Gastroesophageal sphincter (tissue), 3 donors: ENCODE measurements at regions not wholly inside any gene's neighbourhood (a gene's known extent, or its start where the extent isn't known, plus 50 kb on each side); places are given as distances from the start of the nearest gene placed in this dataset.

Source experiments
- POLR2A ChIP-seq, 2 donors: fragments of 450-650 bp; IDR thresholded peaks; one replicate each; pipeline ENCODE4 v1.6.1; 2017; ENCODE audit warnings: antibody characterized with exemption in 2 of 2, mild to moderate bottlenecking in 2 of 2, moderate library complexity in 1 of 2
- POLR2AphosphoS5 ChIP-seq: sonication (generic); formaldehyde crosslinking; IDR thresholded peaks from one replicate; pipeline ENCODE4 v1.6.1; 2017; ENCODE audit warnings: antibody characterized with exemption
- TF ChIP-seq, protein P1 (sequence below), 4 experiments: fragments of 200-600 bp in 2 of 4; fragments of 450-650 bp in 2 of 4; sonication (generic) in 1 of 4; IDR thresholded peaks; one replicate each; pipeline ENCODE4 v1.5.1; 2017 to 2019; ENCODE audit warnings: antibody characterized with exemption in 4 of 4, mild to moderate bottlenecking in 2 of 4, moderate library complexity in 2 of 4

DNA sequence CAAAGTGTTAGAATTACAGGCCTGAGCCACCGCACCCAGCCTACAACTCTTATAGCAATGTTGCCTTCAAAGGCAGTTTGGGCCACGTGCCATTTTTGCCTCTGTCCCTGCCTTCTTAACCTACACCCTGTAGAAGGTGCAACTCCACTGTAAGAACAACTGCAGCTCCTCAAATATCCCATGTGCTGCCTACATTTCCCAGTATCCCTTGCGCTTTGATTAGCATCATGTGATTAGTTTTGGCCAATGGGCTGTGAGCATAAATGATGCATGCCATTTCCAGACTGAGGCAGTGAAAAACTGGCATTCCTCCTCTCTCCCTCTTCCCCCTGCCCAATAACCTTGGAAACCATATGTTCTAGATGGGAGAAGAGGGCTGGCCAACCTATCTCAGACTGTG, 75.2 kb upstream of the MRI1 start:
- TF ChIP-seq, protein P1, sequence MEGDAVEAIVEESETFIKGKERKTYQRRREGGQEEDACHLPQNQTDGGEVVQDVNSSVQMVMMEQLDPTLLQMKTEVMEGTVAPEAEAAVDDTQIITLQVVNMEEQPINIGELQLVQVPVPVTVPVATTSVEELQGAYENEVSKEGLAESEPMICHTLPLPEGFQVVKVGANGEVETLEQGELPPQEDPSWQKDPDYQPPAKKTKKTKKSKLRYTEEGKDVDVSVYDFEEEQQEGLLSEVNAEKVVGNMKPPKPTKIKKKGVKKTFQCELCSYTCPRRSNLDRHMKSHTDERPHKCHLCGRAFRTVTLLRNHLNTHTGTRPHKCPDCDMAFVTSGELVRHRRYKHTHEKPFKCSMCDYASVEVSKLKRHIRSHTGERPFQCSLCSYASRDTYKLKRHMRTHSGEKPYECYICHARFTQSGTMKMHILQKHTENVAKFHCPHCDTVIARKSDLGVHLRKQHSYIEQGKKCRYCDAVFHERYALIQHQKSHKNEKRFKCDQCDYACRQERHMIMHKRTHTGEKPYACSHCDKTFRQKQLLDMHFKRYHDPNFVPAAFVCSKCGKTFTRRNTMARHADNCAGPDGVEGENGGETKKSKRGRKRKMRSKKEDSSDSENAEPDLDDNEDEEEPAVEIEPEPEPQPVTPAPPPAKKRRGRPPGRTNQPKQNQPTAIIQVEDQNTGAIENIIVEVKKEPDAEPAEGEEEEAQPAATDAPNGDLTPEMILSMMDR (IDR thresholded peaks at IDR 0.05): no peak
- TF ChIP-seq POLR2A (IDR thresholded peaks at IDR 0.05): no peak
- TF ChIP-seq POLR2AphosphoS5: no peak
